ENCODE measurements at regions not wholly inside any gene's neighbourhood (a gene's known extent, or its start where the extent isn't known, plus 50 kb on each side); places are given as distances from the start of the nearest gene placed in this dataset.

DNA sequence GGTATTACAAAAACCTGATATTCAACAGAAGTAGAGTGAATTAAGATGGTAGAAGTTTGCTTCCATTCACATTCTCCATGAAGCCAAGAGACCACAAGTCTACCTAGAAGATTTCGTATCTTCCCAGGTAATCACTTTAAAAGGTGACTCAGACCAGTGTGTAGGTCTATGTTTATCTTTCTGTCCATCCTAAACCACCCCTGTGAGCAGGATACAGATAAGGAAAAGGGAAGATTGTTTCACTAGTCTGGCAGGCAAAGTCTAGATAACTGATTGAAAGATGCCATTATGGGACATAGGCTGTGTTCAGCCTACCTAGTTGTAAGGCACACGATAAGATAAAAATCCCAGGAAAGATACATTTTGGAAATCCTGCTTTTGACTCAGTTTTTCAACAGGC, 244.3 kb upstream of the NWD2 start:
- TF ChIP-seq, protein P1, sequence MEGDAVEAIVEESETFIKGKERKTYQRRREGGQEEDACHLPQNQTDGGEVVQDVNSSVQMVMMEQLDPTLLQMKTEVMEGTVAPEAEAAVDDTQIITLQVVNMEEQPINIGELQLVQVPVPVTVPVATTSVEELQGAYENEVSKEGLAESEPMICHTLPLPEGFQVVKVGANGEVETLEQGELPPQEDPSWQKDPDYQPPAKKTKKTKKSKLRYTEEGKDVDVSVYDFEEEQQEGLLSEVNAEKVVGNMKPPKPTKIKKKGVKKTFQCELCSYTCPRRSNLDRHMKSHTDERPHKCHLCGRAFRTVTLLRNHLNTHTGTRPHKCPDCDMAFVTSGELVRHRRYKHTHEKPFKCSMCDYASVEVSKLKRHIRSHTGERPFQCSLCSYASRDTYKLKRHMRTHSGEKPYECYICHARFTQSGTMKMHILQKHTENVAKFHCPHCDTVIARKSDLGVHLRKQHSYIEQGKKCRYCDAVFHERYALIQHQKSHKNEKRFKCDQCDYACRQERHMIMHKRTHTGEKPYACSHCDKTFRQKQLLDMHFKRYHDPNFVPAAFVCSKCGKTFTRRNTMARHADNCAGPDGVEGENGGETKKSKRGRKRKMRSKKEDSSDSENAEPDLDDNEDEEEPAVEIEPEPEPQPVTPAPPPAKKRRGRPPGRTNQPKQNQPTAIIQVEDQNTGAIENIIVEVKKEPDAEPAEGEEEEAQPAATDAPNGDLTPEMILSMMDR (IDR thresholded peaks at IDR 0.05; ENCODE audit: low read depth, low read length), result no peak
- no peak for TF ChIP-seq EZH2phosphoT487 (IDR thresholded peaks at IDR 0.05; ENCODE audit: low read depth)
